ENCODE measurements at regions not wholly inside any gene's neighbourhood (a gene's known extent, or its start where the extent isn't known, plus 50 kb on each side); places are given as distances from the start of the nearest gene placed in this dataset.

DNA sequence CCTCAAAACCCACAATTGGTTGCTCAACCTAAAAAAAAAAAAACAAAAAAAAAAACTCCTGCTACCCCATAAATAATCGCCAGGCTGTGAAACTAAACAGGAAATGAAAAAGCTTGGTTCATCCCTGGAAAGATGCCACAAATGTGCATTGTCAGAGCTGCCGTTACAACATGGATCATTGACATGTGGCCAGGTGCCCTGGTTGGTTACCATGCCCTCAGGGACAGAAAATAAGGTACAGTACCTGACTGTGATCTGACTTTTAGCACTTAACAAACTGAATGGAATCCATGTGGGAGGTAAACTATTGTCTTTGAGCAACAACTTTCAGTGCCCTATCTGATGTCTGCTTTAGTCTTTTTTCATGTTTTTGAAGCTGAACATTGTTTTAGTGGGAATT is 118.0 kb upstream of the RPL34 start:
- ATAC-seq (ENCODE audit: insufficient read depth, low FRiP score) (no peak), DNase-seq (no peak)
- H3K4me3 ChIP-seq, result no peak overlapping the region
- no peaks in the 10 kb centered on the region for H3K4me1 ChIP-seq (ENCODE audit: control insufficient read depth in 5 of 5, insufficient read depth in 5 of 5, low read length in 5 of 5)
- WGBS, 2 donors, result 9 to 34% methylated on average over 2 of the region's 2 CpGs
- H3K27me3 ChIP-seq (ENCODE audit: control insufficient read depth in 3 of 3, insufficient read depth in 3 of 3, low read length in 2 of 3), result no peaks in the 10 kb centered on the region
- TF ChIP-seq, protein P1, sequence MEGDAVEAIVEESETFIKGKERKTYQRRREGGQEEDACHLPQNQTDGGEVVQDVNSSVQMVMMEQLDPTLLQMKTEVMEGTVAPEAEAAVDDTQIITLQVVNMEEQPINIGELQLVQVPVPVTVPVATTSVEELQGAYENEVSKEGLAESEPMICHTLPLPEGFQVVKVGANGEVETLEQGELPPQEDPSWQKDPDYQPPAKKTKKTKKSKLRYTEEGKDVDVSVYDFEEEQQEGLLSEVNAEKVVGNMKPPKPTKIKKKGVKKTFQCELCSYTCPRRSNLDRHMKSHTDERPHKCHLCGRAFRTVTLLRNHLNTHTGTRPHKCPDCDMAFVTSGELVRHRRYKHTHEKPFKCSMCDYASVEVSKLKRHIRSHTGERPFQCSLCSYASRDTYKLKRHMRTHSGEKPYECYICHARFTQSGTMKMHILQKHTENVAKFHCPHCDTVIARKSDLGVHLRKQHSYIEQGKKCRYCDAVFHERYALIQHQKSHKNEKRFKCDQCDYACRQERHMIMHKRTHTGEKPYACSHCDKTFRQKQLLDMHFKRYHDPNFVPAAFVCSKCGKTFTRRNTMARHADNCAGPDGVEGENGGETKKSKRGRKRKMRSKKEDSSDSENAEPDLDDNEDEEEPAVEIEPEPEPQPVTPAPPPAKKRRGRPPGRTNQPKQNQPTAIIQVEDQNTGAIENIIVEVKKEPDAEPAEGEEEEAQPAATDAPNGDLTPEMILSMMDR (IDR thresholded peaks at IDR 0.05; ENCODE audit: control extremely low read depth, extremely low read depth), result no peak
- peaks cover 0 to 2% (median 0%) of the 10 kb centered on the region in 4 donors for H3K9me3 ChIP-seq (ENCODE audit: control insufficient read depth in 4 of 4, insufficient read depth in 3 of 4, low read length in 3 of 4)
- H3K27ac ChIP-seq (ENCODE audit: low read depth in 1 of 2, low read length in 1 of 2), result no peak overlapping the region
- no peaks in the 10 kb centered on the region for H3K36me3 ChIP-seq (ENCODE audit: control insufficient read depth in 4 of 4, insufficient read depth in 4 of 4, low read length in 4 of 4)
- no peak overlapping the region for H3K9ac ChIP-seq (ENCODE audit: insufficient read depth in 1 of 2, low read length in 2 of 2)

DNA sequence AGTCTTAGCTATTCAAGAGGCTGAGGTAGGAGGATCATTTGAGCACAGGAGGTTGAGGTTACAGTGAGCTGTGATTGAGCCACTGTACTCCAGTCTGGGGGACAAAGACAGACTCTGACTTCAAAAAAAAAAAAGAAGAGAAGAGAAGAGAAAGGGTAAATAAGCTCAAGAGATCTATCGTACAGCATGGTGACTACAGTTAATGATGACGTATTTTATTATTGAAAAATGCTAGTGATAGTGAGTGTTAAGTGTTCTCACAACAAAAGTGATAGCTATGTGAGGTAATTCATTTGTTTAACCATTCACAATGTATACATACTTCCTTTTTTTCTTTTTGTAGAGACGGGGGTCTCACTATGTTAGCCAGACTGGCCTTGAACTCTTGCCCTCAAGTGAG is 121.5 kb upstream of the RPL34 start:
- ATAC-seq (ENCODE audit: insufficient read depth, low FRiP score) (no peak), DNase-seq (no peak)
- Histone ChIP-seq H3K9me3 (ENCODE audit: control insufficient read depth in 4 of 4, insufficient read depth in 3 of 4, low read length in 3 of 4) (peaks cover 0 to 6% (median 2%) of the 10 kb centered on the region in 4 donors), H3K27me3 (ENCODE audit: control insufficient read depth in 3 of 3, insufficient read depth in 3 of 3, low read length in 2 of 3) (no peaks in the 10 kb centered on the region), H3K9ac (ENCODE audit: insufficient read depth in 1 of 2, low read length in 2 of 2) (no peak overlapping the region), H3K27ac (ENCODE audit: low read depth in 1 of 2, low read length in 1 of 2) (no peak overlapping the region), H3K4me3 (no peak overlapping the region), H3K36me3 (ENCODE audit: control insufficient read depth in 4 of 4, insufficient read depth in 4 of 4, low read length in 4 of 4) (no peaks in the 10 kb centered on the region), H3K4me1 (ENCODE audit: control insufficient read depth in 5 of 5, insufficient read depth in 5 of 5, low read length in 5 of 5) (no peaks in the 10 kb centered on the region)
- TF ChIP-seq, protein P1 (IDR thresholded peaks at IDR 0.05; ENCODE audit: control extremely low read depth, extremely low read depth), result no peak
- WGBS, 2 donors, result 61 to 74% methylated on average over 3 of the region's 3 CpGs

DNA sequence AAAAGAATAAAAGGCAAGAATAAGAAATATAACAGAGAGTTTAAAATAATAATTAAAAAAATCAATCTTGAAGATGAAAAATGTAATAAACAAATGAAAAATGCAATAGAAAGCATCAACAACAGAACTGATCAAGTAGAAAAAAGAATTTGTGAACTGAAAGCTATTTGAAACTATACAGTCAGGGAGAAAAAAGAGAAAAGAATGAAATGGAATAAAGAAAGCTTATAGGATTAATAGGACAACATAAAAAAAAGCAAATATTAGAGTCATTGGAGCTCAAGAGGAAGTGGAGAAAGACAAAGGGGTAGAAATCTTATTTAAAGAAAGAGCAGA is 126.8 kb upstream of the RPL34 start:
- Histone ChIP-seq H3K27ac (ENCODE audit: low read depth in 1 of 2, low read length in 1 of 2) (no peak overlapping the region), H3K4me1 (ENCODE audit: control insufficient read depth in 5 of 5, insufficient read depth in 5 of 5, low read length in 5 of 5) (no peaks in the 10 kb centered on the region), H3K4me3 (no peak overlapping the region), H3K36me3 (ENCODE audit: control insufficient read depth in 4 of 4, insufficient read depth in 4 of 4, low read length in 4 of 4) (no peaks in the 10 kb centered on the region), H3K9me3 (ENCODE audit: control insufficient read depth in 4 of 4, insufficient read depth in 3 of 4, low read length in 3 of 4) (peaks cover 2 to 16% (median 6%) of the 10 kb centered on the region in 4 donors), H3K9ac (ENCODE audit: insufficient read depth in 1 of 2, low read length in 2 of 2) (no peak overlapping the region), H3K27me3 (ENCODE audit: control insufficient read depth in 3 of 3, insufficient read depth in 3 of 3, low read length in 2 of 3) (no peaks in the 10 kb centered on the region)
- ATAC-seq (ENCODE audit: insufficient read depth, low FRiP score) (no peak), DNase-seq (no peak)
- TF ChIP-seq, protein P1 (IDR thresholded peaks at IDR 0.05; ENCODE audit: control extremely low read depth, extremely low read depth), result no peak

DNA sequence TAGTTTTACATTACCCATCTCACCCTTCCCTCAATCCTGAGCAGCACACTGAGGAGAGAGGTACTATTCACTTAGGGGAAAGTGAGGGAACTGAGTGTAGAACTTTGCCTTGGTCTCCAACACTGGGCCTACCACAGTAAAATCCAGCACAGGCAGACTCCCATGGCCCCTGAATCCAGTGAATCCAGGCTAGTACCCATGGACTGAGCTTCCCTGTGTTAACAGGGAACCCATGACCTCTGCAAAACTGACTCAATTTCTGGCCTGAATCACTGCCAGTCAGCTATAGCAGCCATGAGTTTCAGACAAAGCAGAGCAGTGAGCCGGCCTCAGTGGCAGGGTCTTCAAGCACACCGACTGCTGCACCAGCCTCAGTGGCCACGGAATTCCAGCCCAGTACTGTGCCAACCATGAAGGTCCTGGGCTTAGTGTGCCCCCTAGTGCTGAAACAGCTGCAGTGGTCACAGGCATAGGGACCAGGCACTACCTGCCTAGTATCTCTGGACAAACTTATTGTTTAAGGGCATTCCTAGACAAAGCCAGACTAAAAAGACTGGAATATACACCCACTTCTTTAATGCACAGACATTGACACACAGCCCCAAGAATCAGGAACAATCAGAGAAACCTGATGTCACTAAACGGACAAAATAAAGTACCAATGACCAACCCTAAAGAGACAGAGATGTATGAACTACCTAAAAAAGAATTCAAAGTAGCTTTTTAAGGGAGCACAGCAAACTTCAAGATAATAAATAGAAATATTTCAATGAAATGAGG is 127.4 kb upstream of the RPL34 start:
- H3K4me1 ChIP-seq (ENCODE audit: control insufficient read depth in 5 of 5, insufficient read depth in 5 of 5, low read length in 5 of 5), result no peaks in the 10 kb centered on the region
- peak overlapping the region; percentile 3 for H3K4me3 ChIP-seq
- H3K9me3 ChIP-seq (ENCODE audit: control insufficient read depth in 4 of 4, insufficient read depth in 3 of 4, low read length in 3 of 4), result peaks cover 2 to 16% (median 6%) of the 10 kb centered on the region in 4 donors
- H3K36me3 ChIP-seq (ENCODE audit: control insufficient read depth in 4 of 4, insufficient read depth in 4 of 4, low read length in 4 of 4), result no peaks in the 10 kb centered on the region
- no peak for DNase-seq
- no peak overlapping the region for H3K27ac ChIP-seq (ENCODE audit: low read depth in 1 of 2, low read length in 1 of 2)
- H3K27me3 ChIP-seq (ENCODE audit: control insufficient read depth in 3 of 3, insufficient read depth in 3 of 3, low read length in 2 of 3), result no peaks in the 10 kb centered on the region
- TF ChIP-seq, protein P1 (IDR thresholded peaks at IDR 0.05; ENCODE audit: control extremely low read depth, extremely low read depth), result no peak
- ATAC-seq (ENCODE audit: insufficient read depth, low FRiP score), result no peak
- no peak overlapping the region for H3K9ac ChIP-seq (ENCODE audit: insufficient read depth in 1 of 2, low read length in 2 of 2)
- 61 to 75% methylated on average over 4 of the region's 4 CpGs for WGBS, 2 donors
